NCI-H446 treated with DMSO at 0.1 percent for 48 hours (cell line): ENCODE measurements at regions not wholly inside any gene's neighbourhood (a gene's known extent, or its start where the extent isn't known, plus 50 kb on each side); places are given as distances from the start of the nearest gene placed in this dataset.

Experiments
- DNase-seq: peaks from one replicate; lab custom pipeline; 2025; lab: John Stamatoyannopoulos, UW

DNA sequence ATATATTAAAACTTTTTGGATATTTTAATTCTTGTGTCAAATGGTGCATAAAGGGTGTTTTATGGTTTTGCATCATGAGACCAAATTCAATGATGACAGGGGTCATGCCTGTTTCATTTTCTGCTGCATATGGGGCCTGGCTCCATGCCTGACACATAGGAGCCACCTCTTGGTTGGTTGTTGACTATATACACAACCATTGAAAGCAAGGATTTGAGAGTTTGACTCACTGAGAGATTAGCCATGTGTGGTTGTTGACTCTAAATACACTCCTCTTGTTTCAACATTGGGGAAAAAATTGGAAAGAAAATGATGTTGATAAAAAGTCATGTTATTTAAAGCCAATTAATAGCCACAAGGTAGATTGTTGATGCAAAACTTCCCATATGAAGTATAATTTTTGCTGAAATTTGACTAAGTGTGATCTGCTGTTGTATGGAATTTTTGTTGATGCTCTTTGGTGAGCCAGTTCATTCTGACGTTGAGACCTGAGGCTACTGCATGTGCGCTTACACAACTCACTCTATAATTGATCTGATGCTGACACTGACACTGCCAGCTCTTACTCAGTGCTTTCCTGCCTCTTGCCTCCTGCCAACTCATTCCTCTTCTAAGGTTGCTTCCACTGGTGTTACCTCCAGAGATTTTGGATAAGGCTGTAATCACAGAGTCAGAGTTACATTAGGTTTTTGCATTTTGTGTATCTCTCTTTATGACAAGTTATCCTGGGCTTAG, 446.2 kb upstream of the SLC14A2 start:
- peak; percentile 27 for DNase-seq

- DNase-seq = no peak
Observed at GRCh38 chr18:45169610-45170009, 445.7 kb upstream of the SLC14A2 start.

GRCh38 chr18:45171679-45172191, 443.5 kb upstream of the SLC14A2 start:
- DNase-seq = no peak

GRCh38 chr18:45173327-45173726, 441.9 kb upstream of the SLC14A2 start:
- no peak for DNase-seq

GRCh38 chr18:45173799-45174519, 441.3 kb upstream of the SLC14A2 start:
- no peak for DNase-seq

DNA sequence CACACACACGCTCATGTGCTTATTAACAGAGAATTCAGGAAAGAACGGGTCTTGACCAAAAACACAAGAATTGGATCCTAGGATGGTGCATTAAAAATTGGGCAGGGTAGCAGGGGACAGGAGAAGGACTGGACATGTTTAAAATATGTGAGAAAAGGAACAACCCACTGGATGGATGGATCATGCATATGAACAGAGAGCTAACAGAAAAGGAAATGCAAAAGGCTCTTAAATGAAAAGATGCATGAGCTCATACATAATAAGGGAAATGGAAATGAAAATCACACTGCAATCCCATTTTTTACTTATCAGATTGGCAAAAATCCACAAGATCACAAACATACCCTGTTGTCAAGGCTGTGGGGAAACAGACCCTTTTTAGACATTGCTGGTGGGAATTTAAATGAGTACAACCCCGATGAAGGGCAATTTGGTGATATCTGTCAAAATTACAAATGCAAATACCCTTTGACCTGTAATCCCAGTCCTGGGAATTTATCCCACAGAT, 440.6 kb upstream of the SLC14A2 start:
- DNase-seq = no peak

- DNase-seq = no peak
Observed at GRCh38 chr18:45175511-45175910, 439.8 kb upstream of the SLC14A2 start.

DNA sequence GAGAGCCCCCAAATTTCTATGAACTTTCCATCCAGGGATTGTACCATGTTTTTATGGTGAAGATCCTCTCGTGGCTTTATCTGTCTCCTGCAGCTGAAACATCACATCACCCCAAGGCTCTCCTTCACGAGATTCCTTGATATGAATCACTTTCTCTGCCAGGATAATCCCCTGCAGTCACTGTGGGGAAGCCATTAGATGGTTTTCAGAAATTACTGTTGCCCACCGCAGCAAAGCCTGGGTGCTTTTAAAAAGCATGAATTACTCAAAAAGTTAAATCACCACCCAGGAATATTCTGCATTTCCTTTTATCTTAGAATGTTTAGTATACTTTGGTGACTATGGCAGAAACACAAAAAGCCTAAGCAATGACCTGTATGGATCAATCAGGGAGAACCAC, 428.4 kb upstream of the SLC14A2 start:
- DNase-seq = no peak

- DNase-seq = no peak
Observed at GRCh38 chr18:45191795-45192194, 423.5 kb upstream of the SLC14A2 start.

DNA sequence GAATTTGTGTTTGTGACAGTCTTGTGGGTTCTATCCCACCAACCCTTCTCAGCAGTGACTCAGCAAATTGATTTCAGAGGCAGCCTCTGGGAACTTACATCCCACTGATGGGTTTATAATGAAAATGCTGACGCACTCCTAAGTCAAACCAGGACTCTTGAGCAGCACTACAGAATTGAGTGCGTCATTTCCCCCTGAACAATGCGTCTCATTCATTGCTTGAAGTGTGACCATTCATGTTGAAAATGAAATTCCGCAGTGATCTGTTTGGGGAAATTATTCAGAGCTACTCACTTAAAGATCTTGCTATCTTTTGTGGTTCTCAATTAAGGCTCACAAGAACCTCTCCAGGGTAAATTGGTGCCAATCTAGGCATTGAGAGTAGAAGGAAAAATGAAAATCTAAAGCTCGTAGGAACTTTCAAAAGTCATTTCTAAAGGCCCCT, 417.7 kb upstream of the SLC14A2 start:
- no peak for DNase-seq

- no peak for DNase-seq
Observed at GRCh38 chr18:45198526-45198925, 416.8 kb upstream of the SLC14A2 start.

GRCh38 chr18:45201029-45201428, 414.2 kb upstream of the SLC14A2 start:
- no peak for DNase-seq

DNA sequence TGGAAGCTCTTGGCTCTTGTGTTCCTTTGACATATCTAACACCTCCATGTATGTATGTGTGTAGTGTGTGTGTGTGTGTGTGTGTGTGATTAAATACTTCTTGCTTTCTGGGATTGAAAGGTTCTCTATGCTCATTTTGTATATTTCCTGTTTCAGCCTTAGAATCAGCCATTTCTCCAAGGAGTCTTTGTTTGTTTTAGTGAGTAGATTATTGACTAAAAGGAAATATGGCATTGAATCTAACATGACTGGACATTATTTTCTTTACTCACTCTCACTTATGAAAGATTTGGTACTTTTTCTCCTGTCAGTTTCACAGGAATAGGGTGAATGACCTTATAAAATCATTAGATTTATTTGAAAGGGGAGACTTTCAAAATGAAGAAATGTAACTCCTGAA, 413.8 kb upstream of the SLC14A2 start:
- DNase-seq = no peak

- no peak for DNase-seq
Observed at GRCh38 chr18:45202061-45202460, 413.2 kb upstream of the SLC14A2 start.

DNA sequence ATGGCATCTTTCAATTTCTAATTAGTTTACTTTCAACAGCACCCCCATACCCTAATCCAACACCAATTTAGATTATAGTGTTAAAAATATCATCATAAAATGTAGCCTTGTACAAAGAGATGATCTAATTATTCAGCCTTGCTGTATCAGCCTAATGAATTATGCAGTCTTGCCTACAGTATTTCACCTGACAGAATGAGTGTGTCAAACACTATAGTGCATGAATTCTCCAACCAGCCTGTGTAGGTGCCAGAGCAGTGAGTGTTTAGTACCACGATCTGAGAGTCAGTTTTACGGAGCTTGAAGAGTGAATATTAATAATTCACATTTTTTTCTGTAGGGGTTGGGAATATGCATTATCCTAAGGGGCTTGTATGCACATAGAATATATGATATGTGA, 411.6 kb upstream of the SLC14A2 start:
- DNase-seq = no peak

- no peak for DNase-seq
Observed at GRCh38 chr18:45207328-45207727, 407.9 kb upstream of the SLC14A2 start.

- DNase-seq = no peak
Observed at GRCh38 chr18:45208164-45208563, 407.1 kb upstream of the SLC14A2 start.

DNA sequence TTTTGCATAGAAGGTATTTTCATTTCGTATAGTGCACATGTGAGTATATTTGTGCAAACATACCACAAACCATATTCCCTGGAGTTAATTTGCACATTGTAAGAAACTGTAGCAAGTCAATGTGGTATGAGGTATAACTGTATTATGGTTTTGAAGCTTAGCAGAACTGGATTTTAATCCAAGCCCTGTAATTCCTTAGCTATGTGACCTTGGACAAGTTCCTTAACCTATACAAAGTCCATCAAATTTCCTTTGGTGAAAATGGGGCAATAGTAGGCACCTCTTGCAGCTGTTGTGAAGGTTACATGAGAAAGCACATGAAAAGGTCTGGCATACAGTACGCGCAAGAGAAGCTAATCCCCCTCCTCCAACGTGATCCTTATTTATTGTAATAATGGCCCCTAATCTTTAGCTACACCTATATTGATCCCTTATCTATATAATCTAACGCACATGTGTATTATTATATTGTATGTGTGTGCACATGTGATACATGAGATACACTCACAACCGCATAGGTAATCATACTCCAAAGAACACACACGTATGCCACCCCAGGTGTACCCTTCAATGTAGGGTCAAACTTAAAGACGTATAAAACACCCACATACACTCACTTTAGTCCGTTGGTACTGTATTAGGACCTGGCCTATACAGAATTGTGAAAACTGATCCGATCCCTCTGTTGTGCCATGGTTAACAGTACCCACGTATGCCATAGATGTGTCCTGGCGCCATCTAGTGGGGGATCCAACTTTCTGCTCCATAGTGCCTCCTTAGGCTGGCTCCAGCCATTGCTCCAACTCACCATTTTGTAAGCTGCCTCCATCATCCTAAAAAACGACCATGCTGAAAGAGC, 402.9 kb upstream of the SLC14A2 start:
- peak; percentile 70 for DNase-seq

- no peak for DNase-seq
Observed at GRCh38 chr18:45213040-45213333, 402.3 kb upstream of the SLC14A2 start.

DNA sequence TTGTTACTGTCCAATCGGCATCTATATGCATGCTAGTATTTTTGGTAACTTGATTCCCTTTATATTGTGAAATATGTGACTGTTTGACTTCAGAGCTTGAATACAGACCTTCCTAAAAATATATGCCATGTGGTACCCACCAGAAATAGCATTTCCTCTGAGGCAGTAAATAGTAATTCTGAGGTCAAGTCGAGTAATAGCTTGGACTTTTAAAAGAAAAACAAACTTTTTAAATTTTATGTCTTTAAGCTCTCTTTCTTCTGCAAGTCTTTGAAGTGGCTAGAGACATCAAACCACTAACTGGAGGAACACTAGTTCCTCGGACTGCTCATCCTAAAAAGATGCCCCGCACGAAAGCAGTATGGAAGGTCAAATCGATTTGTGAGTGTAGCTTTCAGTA, 396.8 kb upstream of the SLC14A2 start:
- DNase-seq = no peak

GRCh38 chr18:45221363-45221762, 393.9 kb upstream of the SLC14A2 start:
- DNase-seq = no peak

- no peak for DNase-seq
Observed at GRCh38 chr18:45222180-45222579, 393.1 kb upstream of the SLC14A2 start.
